ENCODE measurements at regions not wholly inside any gene's neighbourhood (a gene's known extent, or its start where the extent isn't known, plus 50 kb on each side); places are given as distances from the start of the nearest gene placed in this dataset.

DNA sequence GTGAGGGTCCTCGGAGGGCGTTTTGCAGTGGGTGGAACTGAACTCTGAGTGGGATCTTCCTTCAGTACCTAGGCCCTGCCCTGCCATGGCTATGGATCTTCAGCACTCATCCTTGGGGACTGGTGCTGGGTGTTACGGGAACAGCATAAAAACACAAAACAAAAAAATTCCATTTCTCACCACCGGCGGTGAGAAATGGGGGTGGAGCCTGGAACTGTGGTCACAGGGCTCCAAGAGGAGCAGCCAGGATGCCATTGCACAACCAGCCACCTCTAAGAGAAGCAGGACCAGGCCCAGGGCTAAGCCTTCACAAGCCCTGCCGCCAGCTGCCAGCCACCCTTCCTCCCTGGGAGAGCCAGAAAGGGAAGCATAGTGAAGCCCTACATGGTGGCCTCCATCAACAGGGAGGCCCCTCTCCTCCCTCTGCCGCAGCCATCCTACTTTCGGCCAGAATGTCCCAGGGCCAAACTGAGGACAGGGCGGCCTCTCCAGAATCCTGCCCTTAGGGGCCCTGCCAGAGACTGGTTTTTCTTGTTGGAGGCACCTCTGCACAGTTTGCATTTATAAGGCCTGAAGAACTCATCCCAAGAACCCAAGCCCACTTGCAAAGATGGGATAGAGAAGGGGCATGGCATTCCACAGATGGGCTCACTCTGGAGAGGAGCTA is 76.5 kb downstream of the VCPKMT start:
- CTCF ChIA-PET, result no interaction called here
- no TSS peak for BruUV-seq (replicated peaks)
- ATAC-seq, result no peak; the same call in 1 of the 2 replicates

DNA sequence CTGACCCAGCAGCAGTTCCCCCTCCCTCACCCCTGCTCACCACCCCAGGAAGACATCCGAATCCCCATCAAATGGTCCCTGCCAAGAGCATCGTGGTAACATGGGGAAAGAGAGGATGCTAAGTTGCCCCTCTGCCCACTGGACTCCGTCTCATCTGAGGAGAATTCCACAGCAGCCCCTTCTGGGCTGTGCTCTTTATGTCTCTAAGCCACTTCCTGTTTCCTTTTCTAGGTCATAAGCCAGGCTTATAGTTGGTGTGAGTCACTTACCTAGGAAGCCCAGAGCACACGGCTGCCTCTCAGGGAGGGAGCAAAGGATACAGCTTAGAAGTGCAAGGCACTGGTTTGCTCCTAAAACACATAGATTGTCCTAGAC is 76.0 kb downstream of the VCPKMT start:
- TF ChIP-seq TCF7L2 (IDR thresholded peaks at IDR 0.05; ENCODE audit: low read depth, low read length), result no peak
- TF ChIP-seq, protein P1, sequence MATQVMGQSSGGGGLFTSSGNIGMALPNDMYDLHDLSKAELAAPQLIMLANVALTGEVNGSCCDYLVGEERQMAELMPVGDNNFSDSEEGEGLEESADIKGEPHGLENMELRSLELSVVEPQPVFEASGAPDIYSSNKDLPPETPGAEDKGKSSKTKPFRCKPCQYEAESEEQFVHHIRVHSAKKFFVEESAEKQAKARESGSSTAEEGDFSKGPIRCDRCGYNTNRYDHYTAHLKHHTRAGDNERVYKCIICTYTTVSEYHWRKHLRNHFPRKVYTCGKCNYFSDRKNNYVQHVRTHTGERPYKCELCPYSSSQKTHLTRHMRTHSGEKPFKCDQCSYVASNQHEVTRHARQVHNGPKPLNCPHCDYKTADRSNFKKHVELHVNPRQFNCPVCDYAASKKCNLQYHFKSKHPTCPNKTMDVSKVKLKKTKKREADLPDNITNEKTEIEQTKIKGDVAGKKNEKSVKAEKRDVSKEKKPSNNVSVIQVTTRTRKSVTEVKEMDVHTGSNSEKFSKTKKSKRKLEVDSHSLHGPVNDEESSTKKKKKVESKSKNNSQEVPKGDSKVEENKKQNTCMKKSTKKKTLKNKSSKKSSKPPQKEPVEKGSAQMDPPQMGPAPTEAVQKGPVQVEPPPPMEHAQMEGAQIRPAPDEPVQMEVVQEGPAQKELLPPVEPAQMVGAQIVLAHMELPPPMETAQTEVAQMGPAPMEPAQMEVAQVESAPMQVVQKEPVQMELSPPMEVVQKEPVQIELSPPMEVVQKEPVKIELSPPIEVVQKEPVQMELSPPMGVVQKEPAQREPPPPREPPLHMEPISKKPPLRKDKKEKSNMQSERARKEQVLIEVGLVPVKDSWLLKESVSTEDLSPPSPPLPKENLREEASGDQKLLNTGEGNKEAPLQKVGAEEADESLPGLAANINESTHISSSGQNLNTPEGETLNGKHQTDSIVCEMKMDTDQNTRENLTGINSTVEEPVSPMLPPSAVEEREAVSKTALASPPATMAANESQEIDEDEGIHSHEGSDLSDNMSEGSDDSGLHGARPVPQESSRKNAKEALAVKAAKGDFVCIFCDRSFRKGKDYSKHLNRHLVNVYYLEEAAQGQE (IDR thresholded peaks at IDR 0.05; ENCODE audit: insufficient read depth in 1 of 2, low read depth in 2 of 2, low read length in 1 of 2), result no peak
- TF ChIP-seq, protein P2, sequence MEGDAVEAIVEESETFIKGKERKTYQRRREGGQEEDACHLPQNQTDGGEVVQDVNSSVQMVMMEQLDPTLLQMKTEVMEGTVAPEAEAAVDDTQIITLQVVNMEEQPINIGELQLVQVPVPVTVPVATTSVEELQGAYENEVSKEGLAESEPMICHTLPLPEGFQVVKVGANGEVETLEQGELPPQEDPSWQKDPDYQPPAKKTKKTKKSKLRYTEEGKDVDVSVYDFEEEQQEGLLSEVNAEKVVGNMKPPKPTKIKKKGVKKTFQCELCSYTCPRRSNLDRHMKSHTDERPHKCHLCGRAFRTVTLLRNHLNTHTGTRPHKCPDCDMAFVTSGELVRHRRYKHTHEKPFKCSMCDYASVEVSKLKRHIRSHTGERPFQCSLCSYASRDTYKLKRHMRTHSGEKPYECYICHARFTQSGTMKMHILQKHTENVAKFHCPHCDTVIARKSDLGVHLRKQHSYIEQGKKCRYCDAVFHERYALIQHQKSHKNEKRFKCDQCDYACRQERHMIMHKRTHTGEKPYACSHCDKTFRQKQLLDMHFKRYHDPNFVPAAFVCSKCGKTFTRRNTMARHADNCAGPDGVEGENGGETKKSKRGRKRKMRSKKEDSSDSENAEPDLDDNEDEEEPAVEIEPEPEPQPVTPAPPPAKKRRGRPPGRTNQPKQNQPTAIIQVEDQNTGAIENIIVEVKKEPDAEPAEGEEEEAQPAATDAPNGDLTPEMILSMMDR (IDR thresholded peaks at IDR 0.05), result no peak
- no peak for TF ChIP-seq POLR2AphosphoS5 (IDR thresholded peaks at IDR 0.05; ENCODE audit: low read depth, low read length)
- TF ChIP-seq SIN3A (IDR thresholded peaks at IDR 0.05; ENCODE audit: borderline replicate concordance, insufficient read depth, low read depth, low read length), result no peak
- Histone ChIP-seq H3K9me3 (ENCODE audit: control insufficient read depth, insufficient read depth, low read depth, low read length) (no peaks in the 10 kb centered on the region), H3K36me3 (ENCODE audit: control insufficient read depth, insufficient read depth, low read length) (no peaks in the 10 kb centered on the region), H3K4me1 (ENCODE audit: control insufficient read depth, insufficient read depth, low read length) (peaks cover 20% of the 10 kb centered on the region), H3K27me3 (ENCODE audit: control insufficient read depth, insufficient read depth, low read length) (no peaks in the 10 kb centered on the region), H3K4me3 (ENCODE audit: low read depth in 2 of 2, low read length in 2 of 2) (no peak overlapping the region), H3K27ac (ENCODE audit: low read length) (peak overlapping the region; percentile 84)
- POLR2A ChIA-PET, result interaction anchor here (0.6 kb wide), 1 partner anchor 137 kb away, joined by 3 read pairs; no protein-coding TSS in a partner anchor
- in situ Hi-C loops (cut with HindIII; ENCODE audit: low pct_unique_long_range_greater_than_20kb, low sequenced_read_pairs), result no loop called here
- BruUV-seq (replicated peaks), result no TSS peak
- CTCF ChIA-PET, result no interaction called here
- DNase-seq (ENCODE audit: low read depth, low spot score) (no peak), ATAC-seq (peak; percentile 88)
- intact Hi-C loops (cut with micrococcal nuclease; ENCODE audit: unreplicated experiment), result no loop called here

More for the DNA sequence above, 76.5 kb downstream of the VCPKMT start:
- intact Hi-C loops (cut with micrococcal nuclease; ENCODE audit: unreplicated experiment) (no loop called here), in situ Hi-C loops (cut with HindIII; ENCODE audit: low pct_unique_long_range_greater_than_20kb, low sequenced_read_pairs) (no loop called here)
- Histone ChIP-seq H3K4me1 (ENCODE audit: control insufficient read depth, insufficient read depth, low read length) (peaks cover 20% of the 10 kb centered on the region), H3K9me3 (ENCODE audit: control insufficient read depth, insufficient read depth, low read depth, low read length) (no peaks in the 10 kb centered on the region), H3K36me3 (ENCODE audit: control insufficient read depth, insufficient read depth, low read length) (no peaks in the 10 kb centered on the region), H3K4me3 (ENCODE audit: low read depth in 2 of 2, low read length in 2 of 2) (no peak overlapping the region), H3K27me3 (ENCODE audit: control insufficient read depth, insufficient read depth, low read length) (no peaks in the 10 kb centered on the region), H3K27ac (ENCODE audit: low read length) (peak overlapping the region; percentile 84)
- DNase-seq (ENCODE audit: low read depth, low spot score), result no peak
- TF ChIP-seq, protein P2 (IDR thresholded peaks at IDR 0.05), result no peak
- TF ChIP-seq, protein P1 (IDR thresholded peaks at IDR 0.05; ENCODE audit: insufficient read depth in 1 of 2, low read depth in 2 of 2, low read length in 1 of 2), result no peak
- TF ChIP-seq TCF7L2 (IDR thresholded peaks at IDR 0.05; ENCODE audit: low read depth, low read length) (no peak), POLR2AphosphoS5 (IDR thresholded peaks at IDR 0.05; ENCODE audit: low read depth, low read length) (no peak), SIN3A (IDR thresholded peaks at IDR 0.05; ENCODE audit: borderline replicate concordance, insufficient read depth, low read depth, low read length) (no peak)
- POLR2A ChIA-PET, result interaction anchor here (0.6 kb wide), 2 partner anchors 38 to 137 kb away, joined by 3 read pairs; no protein-coding TSS in a partner anchor

Measured in Panc1 (cell line).